ENCODE measurements at regions not wholly inside any gene's neighbourhood (a gene's known extent, or its start where the extent isn't known, plus 50 kb on each side); places are given as distances from the start of the nearest gene placed in this dataset.
"Not testable (repeated sequence)": the region's sequence is repeated elsewhere in the genome, so short reads cannot be mapped to it uniquely, and the experiment has no call there.

GRCh38 chr2:150335596-150335995 is 151.9 kb downstream of the RND3 start:
- intact Hi-C loops (cut with DNase I), result no loop called here
- no peak for TF ChIP-seq CTCF (IDR thresholded peaks at IDR 0.05)
- no peak for TF ChIP-seq POLR2A (IDR thresholded peaks at IDR 0.05)
- Histone ChIP-seq H3K27me3 (no peaks in the 10 kb centered on the region), H3K27ac (no peak overlapping the region), H3K4me3 (no peak overlapping the region), H3K36me3 (no peaks in the 10 kb centered on the region), H3K4me1 (peaks cover 0 to 6% (median 0%) of the 10 kb centered on the region in 12 donors), H3K9me3 (peaks cover 0 to 7% (median 0%) of the 10 kb centered on the region in 12 donors)
- WGBS, 4 donors, result 85 to 95% (median 90%) methylated on average over 1 of the region's 1 CpG
- DNase-seq (no peak), ATAC-seq (no peak)

- 73 to 91% (median 82%) methylated on average over 2 of the region's 2 CpGs for WGBS, 4 donors
- Histone ChIP-seq H3K27ac (no peak overlapping the region), H3K36me3 (no peaks in the 10 kb centered on the region), H3K4me1 (no peaks in the 10 kb centered on the region), H3K4me3 (no peak overlapping the region), H3K27me3 (no peaks in the 10 kb centered on the region), H3K9me3 (peaks cover 0 to 7% (median 0%) of the 10 kb centered on the region in 12 donors)
- ATAC-seq, result peak in 1 of 4 donors; percentile 31
- TF ChIP-seq POLR2A (IDR thresholded peaks at IDR 0.05), result no peak
- no peak for TF ChIP-seq CTCF (IDR thresholded peaks at IDR 0.05)
- DNase-seq, result no peak
- intact Hi-C loops (cut with DNase I), result no loop called here
Observed at GRCh38 chr2:150332383-150332782, 155.1 kb downstream of the RND3 start.

DNA sequence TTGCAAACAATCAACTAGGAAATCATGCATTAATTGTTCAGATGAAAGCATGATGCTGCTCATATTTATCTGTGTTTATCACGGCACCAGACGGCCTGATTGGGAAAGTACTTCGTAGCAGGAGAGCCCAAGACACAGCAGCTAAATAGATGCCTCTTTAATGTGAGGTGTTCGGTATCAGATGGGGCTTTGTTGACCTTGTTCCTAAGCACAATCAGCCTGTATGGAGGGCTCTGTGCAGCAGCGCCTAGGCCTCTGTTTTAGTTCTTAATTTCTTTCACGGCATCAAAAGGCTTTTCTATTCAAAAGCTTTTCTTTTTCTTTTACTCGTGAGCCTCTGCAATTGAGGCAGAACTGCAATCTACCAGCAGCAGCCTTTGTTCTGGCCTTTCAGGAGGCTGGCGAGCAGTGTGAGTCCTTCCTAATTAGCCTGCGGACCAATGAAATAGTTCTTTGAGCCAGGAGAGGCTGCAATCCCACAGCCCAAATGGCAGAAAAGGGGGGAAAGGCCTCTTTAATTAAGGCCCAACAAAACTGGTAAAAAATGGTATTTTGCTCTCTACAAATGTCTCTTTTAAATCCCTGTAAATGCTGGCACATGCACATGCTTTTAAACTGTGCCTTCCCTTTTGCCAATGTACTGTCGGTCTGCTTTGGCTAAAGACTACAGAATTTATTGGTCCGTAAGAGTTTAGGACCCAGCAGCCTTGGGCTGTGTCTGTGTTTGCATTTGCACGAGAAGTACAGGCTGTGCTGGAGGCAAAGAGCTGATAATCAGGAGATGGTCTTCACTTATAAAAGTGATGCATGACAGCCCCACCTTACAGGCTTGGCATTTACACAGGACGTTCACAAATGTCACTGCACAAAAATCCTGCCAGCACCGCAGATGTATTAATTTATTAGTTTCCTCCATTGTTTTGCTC is 159.6 kb downstream of the RND3 start:
- Histone ChIP-seq H3K4me3 (no peak overlapping the region), H3K4me1 (no peaks in the 10 kb centered on the region), H3K9me3 (peaks cover 0 to 7% (median 0%) of the 10 kb centered on the region in 12 donors), H3K27me3 (no peaks in the 10 kb centered on the region), H3K36me3 (no peaks in the 10 kb centered on the region), H3K27ac (no peak overlapping the region)
- TF ChIP-seq POLR2A (IDR thresholded peaks at IDR 0.05) (no peak), CTCF (IDR thresholded peaks at IDR 0.05) (no peak)
- 79 to 86% (median 84%) methylated on average over 14 of the region's 14 CpGs for WGBS, 4 donors
- ATAC-seq (no peak), DNase-seq (no peak)
- intact Hi-C loops (cut with DNase I), result no loop called here

- ATAC-seq, result no peak
- Histone ChIP-seq H3K36me3 (no peaks in the 10 kb centered on the region), H3K4me3 (no peak overlapping the region), H3K27me3 (no peaks in the 10 kb centered on the region), H3K27ac (no peak overlapping the region), H3K9me3 (peaks cover 0 to 3% (median 0%) of the 10 kb centered on the region in 12 donors), H3K4me1 (no peaks in the 10 kb centered on the region)
- 75 to 85% (median 79%) methylated on average over 6 of the region's 6 CpGs for WGBS, 4 donors
- DNase-seq, result no peak
- TF ChIP-seq CTCF (IDR thresholded peaks at IDR 0.05), result no peak
- no peak for TF ChIP-seq POLR2A (IDR thresholded peaks at IDR 0.05)
- intact Hi-C loops (cut with DNase I), result no loop called here
Observed at GRCh38 chr2:150325656-150326314, 161.7 kb downstream of the RND3 start.

DNA sequence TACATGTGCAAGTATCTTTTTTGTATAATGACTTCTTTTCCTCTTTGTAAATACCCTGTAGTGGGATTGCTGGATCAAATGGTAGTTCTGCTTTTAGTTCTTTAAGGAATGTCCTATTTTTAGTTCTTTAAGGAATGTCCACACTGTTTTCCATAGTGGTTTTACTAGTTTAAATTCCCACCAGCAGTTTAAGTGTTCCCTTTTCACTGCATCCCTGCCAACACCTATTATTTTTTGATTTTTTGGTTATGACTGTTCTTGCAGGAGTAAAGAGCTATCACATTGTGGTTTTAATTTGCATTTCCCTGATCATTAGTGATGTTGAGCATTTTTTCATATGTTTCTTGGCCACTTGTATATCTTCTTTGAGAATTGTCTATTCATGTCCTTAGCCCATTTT is 164.4 kb downstream of the RND3 start:
- H3K36me3 ChIP-seq; H3K4me1 ChIP-seq; H3K4me3 ChIP-seq; H3K9me3 ChIP-seq; ATAC-seq; DNase-seq; intact Hi-C loops (cut with DNase I); H3K27me3 ChIP-seq; H3K27ac ChIP-seq: not testable (repeated sequence)
